ENCODE measurements at regions not wholly inside any gene's neighbourhood (a gene's known extent, or its start where the extent isn't known, plus 50 kb on each side); places are given as distances from the start of the nearest gene placed in this dataset.

- Histone ChIP-seq H3K27ac (no peak overlapping the region), H3K36me3 (replicated peaks) (no peaks in the 10 kb centered on the region), H3K27me3 (replicated peaks) (no peaks in the 10 kb centered on the region), H3K4me3 (ENCODE audit: low read depth, low read length) (no peak overlapping the region)
- in situ Hi-C loops (cut with HindIII; ENCODE audit: low pct_ligation_motif_present, low sequenced_read_pairs) = no loop called here
- no peak for TF ChIP-seq CTCF (IDR thresholded peaks at IDR 0.05; ENCODE audit: low read depth, low read length, missing control alignments)
- DNase-seq = no peak
Observed at GRCh38 chr2:34747643-34748042, 1148.5 kb upstream of the FAM98A start.

GRCh38 chr2:34738691-34739090, 1139.6 kb upstream of the FAM98A start:
- TF ChIP-seq CTCF (IDR thresholded peaks at IDR 0.05; ENCODE audit: low read depth, low read length, missing control alignments) = no peak
- no peaks in the 10 kb centered on the region for H3K36me3 ChIP-seq (replicated peaks)
- no peak for DNase-seq
- H3K27me3 ChIP-seq (replicated peaks) = no peaks in the 10 kb centered on the region
- no peak overlapping the region for H3K27ac ChIP-seq
- no peak overlapping the region for H3K4me3 ChIP-seq (ENCODE audit: low read depth, low read length)
- in situ Hi-C loops (cut with HindIII; ENCODE audit: low pct_ligation_motif_present, low sequenced_read_pairs) = no loop called here

- DNase-seq = no peak
- Histone ChIP-seq H3K4me3 (ENCODE audit: low read depth, low read length) (no peak overlapping the region), H3K27ac (no peak overlapping the region), H3K36me3 (replicated peaks) (no peaks in the 10 kb centered on the region), H3K27me3 (replicated peaks) (no peaks in the 10 kb centered on the region)
- no peak for TF ChIP-seq CTCF (IDR thresholded peaks at IDR 0.05; ENCODE audit: low read depth, low read length, missing control alignments)
- in situ Hi-C loops (cut with HindIII; ENCODE audit: low pct_ligation_motif_present, low sequenced_read_pairs) = no loop called here
Observed at GRCh38 chr2:34737146-34737545, 1138.0 kb upstream of the FAM98A start.

- no peaks in the 10 kb centered on the region for H3K27me3 ChIP-seq (replicated peaks)
- DNase-seq = no peak
- in situ Hi-C loops (cut with HindIII; ENCODE audit: low pct_ligation_motif_present, low sequenced_read_pairs) = no loop called here
- no peak for TF ChIP-seq CTCF (IDR thresholded peaks at IDR 0.05; ENCODE audit: low read depth, low read length, missing control alignments)
- H3K4me3 ChIP-seq (ENCODE audit: low read depth, low read length) = no peak overlapping the region
- no peaks in the 10 kb centered on the region for H3K36me3 ChIP-seq (replicated peaks)
- no peak overlapping the region for H3K27ac ChIP-seq
Observed at GRCh38 chr2:34736482-34736881, 1137.4 kb upstream of the FAM98A start.

GRCh38 chr2:34734662-34735061, 1135.6 kb upstream of the FAM98A start:
- Histone ChIP-seq H3K4me3 (ENCODE audit: low read depth, low read length) (no peak overlapping the region), H3K36me3 (replicated peaks) (no peaks in the 10 kb centered on the region), H3K27me3 (replicated peaks) (no peaks in the 10 kb centered on the region), H3K27ac (no peak overlapping the region)
- DNase-seq = no peak
- in situ Hi-C loops (cut with HindIII; ENCODE audit: low pct_ligation_motif_present, low sequenced_read_pairs) = no loop called here
- no peak for TF ChIP-seq CTCF (IDR thresholded peaks at IDR 0.05; ENCODE audit: low read depth, low read length, missing control alignments)

- Histone ChIP-seq H3K36me3 (replicated peaks) (no peaks in the 10 kb centered on the region), H3K27me3 (replicated peaks) (no peaks in the 10 kb centered on the region), H3K4me3 (ENCODE audit: low read depth, low read length) (no peak overlapping the region), H3K27ac (no peak overlapping the region)
- in situ Hi-C loops (cut with HindIII; ENCODE audit: low pct_ligation_motif_present, low sequenced_read_pairs) = no loop called here
- no peak for TF ChIP-seq CTCF (IDR thresholded peaks at IDR 0.05; ENCODE audit: low read depth, low read length, missing control alignments)
- no peak for DNase-seq
Observed at GRCh38 chr2:34734042-34734441, 1134.9 kb upstream of the FAM98A start.

Measured in brain microvascular endothelial cell (primary cell).